Stimulated activated CD4-positive, alpha-beta T cell treated with anti-CD3 and anti-CD28 coated beads, Interleukin-12 subunit alpha, Interleukin-12 subunit beta, amount 100 ng/mL, for 24 hours (primary cell): ENCODE measurements at regions not wholly inside any gene's neighbourhood (a gene's known extent, or its start where the extent isn't known, plus 50 kb on each side); places are given as distances from the start of the nearest gene placed in this dataset.

Experiments used
- DNase-seq, 2 experiments: peaks; one replicate each; pipeline ENCODE4 v3.0.0-alpha.2; 2020; ENCODE audit warnings: low read depth in 2 of 2

DNA sequence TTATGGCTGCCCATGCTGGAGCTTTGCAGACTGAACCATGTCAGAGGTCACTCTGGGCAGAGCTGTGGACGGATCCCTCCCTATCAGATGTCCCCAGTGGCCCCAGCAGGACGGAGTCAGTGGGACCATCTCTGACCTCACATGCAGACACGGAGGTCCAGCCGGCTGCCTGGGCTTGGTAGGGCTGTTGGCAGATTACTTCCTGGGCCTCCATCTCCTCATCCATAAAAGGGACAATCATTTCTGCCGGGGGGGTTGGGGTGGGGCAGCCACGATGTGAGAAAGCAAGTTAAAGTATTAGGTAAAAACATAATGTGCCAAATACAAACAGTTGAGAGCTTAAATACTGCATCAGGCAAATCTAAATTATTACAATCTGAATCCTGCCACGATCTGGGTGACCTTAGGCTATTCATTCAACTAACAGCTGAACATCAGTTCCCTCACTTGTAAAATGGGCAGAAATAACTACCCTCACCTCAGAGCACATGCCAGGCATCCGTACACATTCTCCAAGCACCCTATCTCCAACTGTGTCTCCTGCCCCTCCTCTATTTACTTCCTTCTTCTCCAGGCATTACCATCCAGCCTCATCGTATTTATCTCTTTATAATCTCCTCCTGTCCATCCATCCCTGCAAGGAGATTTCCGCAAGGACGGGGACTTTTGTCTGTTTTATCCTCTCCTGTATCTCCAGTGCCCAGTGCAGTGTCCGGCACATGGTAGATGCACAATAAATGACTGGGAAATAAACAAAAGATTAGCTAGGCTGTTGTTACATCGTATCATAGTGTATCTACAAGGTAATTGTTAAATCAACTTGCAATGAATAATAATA, 192.3 kb upstream of the FOXF1 start:
- DNase-seq: no peak

DNA sequence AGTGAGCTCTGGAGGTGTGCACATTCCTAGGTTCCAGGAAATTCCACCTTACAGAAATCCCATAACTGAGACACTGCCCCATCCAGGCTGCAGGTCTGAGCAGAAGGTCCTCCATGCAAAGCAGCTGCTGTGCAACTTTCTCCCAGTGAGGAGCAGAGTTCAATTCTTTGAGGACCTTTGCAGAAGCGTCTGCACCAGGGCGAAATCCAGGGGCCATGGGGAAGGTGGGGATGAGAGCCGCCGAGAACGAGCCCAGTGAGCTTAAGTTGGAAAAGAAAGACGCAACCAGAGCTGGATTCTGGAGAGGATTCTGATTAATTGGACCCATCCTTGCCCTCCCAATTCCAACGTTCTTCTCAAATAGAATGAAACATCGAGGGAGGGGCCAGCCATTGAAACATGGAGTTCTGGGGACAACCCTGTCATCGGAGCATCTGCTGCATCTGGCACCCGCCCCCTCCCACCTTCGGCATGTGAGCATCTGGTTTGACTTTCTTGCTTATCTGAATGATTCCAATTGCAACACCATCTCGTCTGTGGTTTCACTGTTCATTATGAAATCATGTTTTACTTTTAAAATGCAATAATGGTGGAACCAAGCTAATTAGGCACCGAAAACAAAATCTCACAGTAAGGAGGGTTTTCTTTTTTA, 190.6 kb upstream of the FOXF1 start:
- no peak for DNase-seq

DNA sequence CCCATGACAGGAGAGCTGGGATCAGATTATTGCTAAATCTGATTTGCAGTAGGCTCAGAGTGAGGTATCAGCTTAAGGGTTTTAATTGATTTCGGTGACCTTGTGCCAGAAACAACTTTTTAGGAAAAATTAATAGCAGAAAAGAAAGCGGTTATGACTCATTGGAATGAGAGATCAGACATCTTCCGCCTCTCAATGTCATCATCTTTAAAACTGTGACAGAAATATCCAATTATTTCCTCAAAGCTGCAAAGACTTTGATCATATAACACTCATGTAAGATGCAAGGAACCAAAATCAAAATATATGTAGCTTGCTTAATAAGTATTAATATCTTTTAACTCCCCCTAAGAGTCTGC, 190.1 kb upstream of the FOXF1 start:
- DNase-seq: no peak

DNA sequence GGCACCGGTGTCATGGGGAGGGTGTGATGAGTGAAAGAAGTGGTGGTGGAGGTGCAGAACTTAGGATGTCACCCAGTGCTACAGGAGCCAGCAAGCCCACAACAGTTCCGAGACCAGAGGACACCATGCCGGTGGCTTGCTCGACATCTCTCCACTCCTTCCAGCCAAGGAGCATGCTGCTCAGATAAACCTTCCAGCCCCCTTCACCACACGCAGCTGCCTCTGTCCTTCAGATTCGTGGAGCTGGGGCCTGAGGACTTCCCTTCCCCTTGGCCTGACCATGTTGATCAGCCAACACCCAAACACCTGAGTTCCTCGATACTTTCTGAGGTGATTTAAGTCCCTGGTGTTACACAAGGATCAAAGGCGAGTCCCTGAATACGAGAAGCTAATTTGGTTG, 188.8 kb upstream of the FOXF1 start:
- no peak for DNase-seq

DNA sequence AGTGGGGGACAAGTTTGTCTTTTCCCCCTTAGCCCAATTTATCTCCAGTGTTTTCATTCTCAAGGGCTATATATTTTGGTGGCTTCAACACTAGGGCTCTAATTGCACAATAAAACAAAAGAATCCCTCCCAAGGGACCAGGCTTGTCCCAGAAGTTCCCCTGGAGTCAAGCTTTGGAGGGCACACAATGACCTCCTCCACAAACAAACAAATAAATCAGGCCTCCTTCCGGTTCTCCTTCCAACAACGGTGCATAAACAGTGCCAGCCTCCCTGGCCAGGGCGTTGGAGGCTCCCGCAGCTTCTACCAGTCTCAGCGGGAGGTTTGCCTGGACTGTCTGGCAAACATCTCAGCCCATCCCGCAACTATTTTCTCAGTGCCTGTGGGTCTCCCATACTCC, 188.0 kb upstream of the FOXF1 start:
- DNase-seq: no peak

DNA sequence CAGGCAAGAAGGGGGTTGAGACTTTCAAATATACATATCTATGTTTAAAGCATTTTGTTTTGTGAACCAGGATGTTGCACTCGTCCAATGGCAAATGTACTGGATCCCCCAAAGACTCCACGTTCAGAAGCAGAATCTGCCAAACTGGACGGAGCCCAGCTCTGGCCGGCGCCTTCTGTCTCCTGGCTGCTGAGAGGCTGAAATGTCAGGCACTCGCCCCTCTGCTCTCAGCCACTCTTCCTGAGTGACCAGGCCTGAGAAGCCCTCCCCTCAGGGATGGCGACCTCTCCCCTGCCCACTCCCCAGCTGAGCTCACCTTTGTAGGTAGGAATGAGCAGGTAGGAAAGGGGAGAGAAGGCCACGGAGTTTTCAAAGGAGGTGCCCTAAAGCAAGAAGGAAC, 187.5 kb upstream of the FOXF1 start:
- no peak for DNase-seq

DNA sequence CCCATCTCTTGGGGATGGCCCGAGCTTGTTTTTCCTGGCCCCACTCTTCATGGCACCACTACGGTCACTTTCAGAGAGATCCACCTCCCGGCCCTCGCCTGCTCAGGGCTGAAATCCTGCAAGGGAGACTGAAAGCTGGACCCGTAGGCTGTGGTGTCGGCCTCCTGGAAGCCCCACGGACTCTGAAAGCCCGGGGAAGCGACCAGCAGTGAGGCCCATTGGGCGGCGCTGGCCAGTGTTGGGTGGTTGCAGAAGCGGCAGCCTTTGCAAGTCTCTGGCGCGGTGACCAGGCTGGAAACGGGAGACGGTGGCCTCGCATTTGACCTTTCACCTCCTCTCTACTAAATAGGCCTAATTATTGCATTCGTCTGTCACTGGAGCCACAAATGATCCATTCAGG, 186.0 kb upstream of the FOXF1 start:
- no peak for DNase-seq

DNA sequence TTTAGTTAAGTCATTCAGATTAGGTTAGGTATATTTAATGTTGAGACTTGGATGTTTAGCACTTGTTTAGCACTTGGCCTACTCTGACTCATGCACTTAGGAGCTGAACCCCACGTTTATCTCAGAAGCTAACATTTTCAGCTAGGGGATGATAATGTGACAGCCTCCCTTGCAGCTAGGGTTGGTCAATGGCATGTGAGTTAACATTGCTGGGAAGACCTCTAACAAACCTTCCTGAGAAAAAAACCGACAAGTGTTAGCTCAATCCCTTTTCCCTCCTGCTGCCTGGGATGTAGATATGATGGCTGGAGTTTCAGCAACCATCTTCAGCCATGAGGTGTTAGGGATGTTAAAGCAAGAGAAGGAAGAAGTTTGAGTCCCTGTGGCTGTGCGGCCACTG, 185.0 kb upstream of the FOXF1 start:
- no peak for DNase-seq

DNA sequence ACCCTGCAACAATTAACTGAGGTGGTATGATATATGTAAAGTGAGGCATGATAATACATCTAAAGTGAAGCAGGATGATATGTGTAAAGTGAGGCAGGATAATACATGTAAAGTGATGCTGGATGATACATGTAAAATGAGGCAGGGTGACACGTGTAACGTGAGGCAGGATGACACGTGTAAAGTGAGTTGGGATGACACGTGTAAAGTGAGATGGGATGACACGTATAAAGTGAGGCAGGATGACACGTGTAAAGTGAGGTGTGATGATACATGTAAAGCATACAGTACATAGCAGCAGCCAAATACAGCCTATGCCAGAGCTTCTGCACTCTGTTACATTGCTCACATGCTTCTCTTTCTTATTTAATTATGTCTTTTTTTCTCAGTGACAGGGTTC, 184.4 kb upstream of the FOXF1 start:
- no peak for DNase-seq

DNA sequence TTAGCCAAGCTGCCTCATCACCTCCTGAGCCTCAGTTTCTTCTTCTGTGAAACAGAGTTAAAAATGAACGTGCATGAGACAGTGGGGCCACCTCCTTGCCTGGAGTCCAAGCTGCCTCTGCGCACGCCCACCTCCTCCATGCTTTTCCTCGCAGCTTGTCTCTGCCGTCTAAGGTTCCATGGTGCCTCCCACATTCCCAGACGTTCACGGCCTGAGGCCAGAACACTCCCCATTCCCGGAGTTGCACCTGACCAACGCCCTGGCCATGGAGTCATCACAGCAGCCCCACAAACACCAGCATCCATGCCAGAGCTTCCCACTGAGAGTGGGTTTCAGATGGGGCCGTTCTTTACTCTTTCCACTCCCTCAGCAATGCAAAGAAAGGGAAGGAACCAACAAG, 183.0 kb upstream of the FOXF1 start:
- DNase-seq: no peak

DNA sequence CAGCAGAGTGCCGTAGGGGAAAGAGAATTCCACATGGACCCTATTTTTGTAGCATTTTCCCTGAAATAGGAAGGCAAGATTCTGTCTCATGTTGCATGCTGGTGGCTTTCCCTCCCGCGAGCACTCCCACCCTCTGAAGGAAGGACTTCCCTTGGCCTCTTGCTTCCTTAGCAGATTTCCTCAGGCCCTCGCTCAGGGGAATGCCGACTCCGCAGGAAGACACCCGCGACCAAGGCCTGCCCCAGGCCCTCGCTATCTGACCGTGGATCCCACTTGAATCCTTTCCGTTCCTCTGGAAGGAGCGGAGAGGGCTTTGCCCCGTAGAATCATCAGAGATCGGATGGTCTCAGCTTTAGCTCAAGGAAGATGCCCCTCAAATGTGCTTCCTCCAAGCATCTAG, 179.4 kb upstream of the FOXF1 start:
- DNase-seq: no peak

DNA sequence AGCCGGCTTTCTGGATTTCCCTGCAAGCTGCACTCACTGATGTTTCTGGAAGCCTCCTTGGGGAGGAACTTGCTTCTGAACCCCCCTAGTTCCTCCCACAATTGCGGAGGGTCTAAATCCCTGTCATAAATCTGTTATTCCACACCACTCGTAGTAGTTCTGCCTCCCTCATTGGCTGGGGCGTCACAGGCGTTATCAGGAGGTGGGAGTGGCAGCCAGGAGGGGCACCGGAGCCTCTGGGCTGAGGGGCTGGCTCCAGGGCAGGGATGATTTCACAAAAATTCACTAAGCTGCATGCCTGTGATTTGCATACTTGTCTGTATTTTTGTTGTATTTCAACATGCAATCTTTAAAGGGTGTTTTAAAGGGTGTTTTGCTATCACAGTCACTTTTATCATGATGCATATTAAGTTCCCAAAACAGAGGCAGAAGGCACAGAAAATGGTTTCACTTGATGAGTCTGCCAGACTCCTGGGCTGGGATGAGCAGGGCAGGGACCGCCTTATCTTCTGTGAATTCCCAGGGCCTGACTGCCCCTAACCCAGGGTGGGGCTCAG, 176.2 kb upstream of the FOXF1 start:
- no peak for DNase-seq

DNA sequence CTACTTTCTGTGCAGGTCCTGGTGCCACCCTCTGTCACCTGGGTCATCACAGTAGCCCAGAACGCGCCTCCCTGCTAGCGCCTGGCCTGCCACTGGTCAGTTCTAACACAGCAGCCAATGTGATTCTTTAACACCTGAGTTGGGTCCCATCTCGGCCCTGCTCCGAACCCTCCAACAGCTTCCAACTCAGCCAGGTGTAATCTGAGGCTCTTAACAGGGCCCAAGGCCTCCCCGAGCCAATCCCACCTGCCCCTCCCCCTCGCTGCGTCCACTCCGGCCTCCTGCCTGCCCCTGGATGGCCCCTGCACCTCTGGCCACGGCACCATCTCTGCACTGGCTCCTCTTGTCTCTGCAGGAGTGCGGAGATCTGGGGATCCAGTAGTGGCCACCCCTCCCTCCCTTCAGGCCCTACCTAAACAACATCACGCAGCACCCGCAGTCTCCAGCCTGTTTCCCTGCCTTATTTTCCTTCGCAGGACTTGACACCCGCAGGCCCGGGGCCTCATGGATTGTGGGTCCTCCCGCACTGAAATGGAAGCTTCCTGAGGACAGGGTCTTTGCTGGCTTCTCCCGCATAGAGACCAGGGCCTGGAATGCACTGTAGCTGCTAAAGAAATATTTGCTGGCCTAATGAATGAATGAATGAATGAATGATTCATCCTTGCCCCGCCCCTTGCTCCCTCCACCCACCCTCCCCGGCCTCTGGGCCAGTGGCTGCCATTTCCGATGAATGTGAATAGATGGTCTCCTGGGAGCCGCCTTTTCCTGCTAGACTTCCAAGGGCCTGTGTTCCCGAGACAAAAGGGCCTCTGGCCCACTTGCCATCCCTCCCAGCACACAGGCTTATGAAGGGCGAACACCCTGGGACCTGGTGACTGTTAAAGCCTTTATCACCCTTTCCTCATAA, 174.8 kb upstream of the FOXF1 start:
- no peak for DNase-seq

DNA sequence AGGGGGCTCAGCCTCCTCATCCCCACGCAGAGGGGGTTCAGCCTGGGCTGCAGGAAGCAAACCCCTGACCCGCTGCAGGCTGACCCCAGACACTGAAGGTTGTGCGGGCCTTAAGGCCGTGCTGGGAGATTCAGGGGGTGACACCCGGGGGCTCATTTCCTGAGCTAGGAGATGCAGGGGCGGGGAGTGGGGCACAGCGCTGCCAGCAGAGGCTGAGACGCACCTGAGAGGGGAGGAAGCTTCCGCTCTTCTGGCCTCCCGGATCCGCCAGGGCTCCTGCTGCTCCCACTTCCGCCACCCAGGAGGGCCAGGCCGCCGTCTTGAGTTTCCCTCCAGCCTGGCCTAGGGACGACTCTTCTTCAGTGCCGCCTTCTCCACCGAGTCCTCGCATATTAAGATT, 173.2 kb upstream of the FOXF1 start:
- DNase-seq: no peak

DNA sequence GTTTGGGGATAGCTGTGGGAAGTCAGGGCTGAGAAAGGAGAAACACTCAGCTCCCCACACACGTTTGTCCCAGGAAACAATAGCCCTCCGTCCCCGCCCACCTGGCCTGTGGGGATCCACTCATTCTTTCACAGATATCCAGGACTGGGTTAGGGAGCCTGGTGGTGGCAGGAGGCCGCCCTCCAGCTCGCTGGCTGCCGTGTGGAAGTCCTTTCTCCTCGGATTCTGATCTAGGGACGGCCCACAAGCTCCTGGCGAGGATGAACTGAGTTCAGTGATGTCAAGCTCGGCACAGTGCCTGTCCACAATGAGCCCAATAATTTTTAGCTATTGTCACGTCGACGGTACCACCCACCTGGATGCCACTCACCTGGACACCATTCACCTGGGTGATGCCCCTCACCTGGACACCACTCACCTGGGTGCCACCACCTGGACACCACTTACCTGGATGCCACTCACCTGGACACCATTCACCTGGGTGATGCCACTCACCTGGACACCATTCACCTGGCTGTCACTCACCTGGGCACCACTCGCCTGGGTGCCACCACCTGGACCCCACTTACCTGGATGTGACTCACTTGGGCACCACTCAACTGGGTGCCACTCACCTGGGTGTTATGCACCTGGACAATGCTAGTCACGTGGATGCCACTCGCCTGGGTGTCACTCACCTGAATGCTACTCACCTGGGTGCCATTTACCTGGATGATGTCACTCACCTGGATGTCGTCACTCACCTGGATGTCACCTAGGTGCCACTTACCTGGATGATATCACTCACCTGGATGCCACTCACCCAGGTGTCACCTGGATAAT, 172.5 kb upstream of the FOXF1 start:
- no peak for DNase-seq

DNA sequence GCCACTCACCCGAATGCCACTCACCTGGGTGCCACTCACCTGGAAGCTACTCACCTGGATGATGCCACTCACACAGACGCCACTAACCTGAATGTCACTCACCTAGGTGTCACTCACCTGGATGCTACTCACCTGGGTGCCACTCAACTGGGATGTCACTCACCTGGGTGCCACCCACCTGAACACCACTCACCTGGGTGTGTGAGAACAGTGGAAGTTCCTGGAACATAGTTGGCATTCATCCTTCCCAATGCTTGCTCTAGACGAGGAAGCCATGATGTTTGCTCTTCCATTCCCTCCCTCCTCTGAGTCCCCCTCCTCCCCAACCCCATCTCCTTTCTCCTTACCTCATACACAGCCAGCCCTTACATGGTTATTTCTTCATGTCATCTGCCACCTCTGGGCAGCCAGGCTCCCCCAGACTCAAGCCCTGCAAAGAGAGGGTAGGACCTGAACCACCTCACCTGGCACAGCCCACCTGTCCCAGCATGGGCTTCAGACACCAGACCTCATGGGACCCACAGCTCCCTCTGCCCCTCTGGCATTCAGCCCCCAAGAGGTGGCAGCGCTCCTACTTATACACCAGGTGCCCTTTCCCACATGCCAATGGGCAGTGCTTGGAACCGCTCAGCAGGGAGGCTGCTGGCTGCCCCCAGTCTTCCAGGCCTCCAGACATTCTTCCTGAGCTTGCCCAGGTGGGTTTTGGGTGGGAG, 171.8 kb upstream of the FOXF1 start:
- no peak for DNase-seq

DNA sequence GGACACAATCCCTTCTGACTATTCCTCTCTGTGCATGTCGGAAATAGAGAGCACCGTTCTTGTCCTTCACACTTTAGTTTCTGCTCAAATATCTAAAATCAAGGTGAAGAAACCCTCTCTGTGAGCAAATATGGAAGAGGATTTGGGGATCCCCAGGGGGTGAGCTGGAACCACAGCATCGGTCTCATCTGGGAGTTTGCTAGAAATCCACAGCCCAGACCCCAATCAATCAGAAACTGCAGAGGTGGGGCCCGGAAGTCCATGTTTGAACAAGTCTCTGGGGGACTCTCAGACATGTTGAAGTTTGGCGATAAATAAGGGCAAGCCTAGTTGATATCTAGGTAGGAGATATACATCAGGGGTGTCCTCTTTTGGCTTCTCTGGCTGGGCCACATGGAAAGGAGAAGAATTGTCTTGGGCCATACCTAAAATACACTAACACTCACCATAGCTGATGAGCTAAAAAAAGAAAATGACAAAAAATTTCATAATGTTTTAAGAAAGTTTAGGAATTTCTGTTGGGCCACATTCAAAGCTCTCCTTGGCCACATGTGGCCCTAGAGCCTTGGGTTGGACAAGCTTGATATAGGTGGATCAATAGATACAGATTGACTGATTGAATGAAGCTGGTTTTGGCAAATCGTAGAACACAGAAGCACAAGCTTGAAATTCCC, 168.0 kb upstream of the FOXF1 start:
- no peak for DNase-seq

DNA sequence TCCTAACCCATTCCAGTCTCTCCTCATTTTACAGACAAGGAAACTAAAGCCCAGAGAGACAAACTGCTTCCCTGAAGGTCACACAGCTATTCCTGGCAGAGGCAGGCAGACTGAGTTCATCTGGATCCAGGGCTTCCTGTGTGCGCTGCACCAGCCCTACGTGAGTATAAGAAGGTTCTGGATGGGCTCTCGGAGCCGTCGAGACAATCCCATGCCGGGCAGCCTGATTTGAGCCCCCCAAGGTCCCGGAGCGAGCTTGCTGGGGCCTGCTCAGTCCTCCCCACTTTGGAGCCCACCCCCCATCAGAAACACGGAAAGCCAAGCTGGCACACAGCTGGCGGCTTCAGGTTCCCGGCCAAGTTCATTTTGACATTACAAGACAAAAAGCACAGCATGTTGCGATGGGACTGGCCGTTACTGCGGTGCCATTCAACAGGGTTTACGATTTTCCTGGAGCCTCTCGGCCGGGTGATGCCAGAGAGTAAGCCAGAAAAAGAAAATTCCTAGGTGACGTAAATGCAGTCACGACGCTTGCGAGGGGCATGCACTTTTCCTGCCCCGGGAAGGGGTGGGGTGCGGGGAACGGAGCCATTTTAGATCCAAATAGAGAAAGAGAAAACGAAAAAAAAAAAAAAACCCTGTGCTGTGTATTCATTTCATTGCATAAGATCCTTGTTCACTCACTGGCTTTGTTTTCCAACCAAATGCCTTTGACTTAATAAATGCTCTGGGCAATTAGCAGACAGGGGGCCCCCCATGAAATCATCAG, 167.1 kb upstream of the FOXF1 start:
- DNase-seq: no peak

DNA sequence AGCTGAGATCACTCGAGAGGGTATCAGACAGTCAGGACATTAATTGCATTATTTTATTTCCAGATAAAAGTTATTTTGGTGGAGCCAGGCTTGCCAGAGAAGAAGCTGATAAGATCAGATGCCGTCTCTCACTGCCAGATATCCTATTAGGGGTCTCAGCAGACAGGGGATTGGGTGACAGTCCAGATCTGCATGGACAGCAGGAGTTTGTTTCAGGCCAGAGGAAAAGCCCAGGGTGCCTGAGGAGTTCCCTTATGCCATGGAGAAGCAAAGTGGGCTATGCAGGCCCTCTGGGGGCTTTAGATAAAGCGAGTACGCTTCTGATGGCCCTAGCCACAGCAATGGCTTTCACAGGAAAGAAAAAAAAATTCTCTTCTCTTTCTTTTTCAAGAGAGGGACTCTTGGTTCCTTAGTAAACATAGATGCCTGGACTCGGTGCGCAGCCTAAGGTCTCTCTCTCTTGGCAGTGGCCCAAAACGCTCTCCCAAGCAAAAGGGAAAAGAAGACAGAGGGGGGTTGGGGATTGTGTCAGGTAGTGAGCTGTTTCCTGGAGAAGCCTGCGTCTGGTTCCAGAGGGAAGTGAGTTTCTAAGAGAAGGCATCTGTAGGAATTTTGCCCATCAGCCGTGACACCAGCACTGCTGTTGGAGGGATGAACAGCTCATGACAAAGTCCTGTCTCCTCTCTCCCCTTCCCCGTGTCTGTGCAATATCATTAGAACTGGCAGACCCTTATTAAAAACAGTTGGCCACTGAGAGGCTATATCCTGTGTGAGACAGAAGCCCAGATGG, 166.3 kb upstream of the FOXF1 start:
- no peak for DNase-seq
